ENCODE measurements at regions not wholly inside any gene's neighbourhood (a gene's known extent, or its start where the extent isn't known, plus 50 kb on each side); places are given as distances from the start of the nearest gene placed in this dataset.
"Not testable (repeated sequence)": the region's sequence is repeated elsewhere in the genome, so short reads cannot be mapped to it uniquely, and the experiment has no call there.

DNA sequence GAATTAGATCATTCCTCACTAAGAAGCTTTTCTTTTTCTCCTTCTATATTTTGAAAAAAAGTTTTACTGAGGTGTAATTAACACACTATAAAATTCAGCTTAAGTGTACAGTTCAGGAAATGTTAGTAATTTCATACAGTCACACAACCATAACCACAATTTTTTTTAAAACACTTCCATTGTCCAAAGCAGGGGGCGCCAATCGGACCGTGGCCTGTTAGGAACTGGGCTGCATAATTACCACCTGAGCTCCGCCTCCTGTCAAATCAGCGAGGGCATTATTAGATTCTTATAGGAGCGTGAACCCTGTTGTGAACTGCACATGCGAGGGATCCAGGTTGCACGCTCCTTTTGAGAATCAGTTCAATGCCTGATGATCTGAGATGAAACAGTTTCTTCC lies 427.1 kb downstream of the TFEC start:
- WGBS, 3 donors = 86 to 93% (median 90%) methylated on average over 8 of the region's 8 CpGs
- no peaks in the 10 kb centered on the region for H3K36me3 ChIP-seq (ENCODE audit: control insufficient read depth in 3 of 3, insufficient read depth in 2 of 3, low read depth in 1 of 3, low read length in 3 of 3)
- H3K27ac ChIP-seq (ENCODE audit: low read depth in 1 of 3, low read length in 2 of 3) = no peak overlapping the region
- no peaks in the 10 kb centered on the region for H3K4me1 ChIP-seq (ENCODE audit: control insufficient read depth in 3 of 3, insufficient read depth in 2 of 3, low read depth in 1 of 3, low read length in 2 of 3)
- H3K4me3 ChIP-seq (ENCODE audit: low read depth in 1 of 3, low read length in 3 of 3) = no peak overlapping the region
- no peaks in the 10 kb centered on the region for H3K27me3 ChIP-seq (ENCODE audit: control insufficient read depth in 3 of 3, insufficient read depth in 3 of 3, low read length in 3 of 3)
- FAIRE-seq (no peak), DNase-seq (no peak)
- no peaks in the 10 kb centered on the region for H3K9me3 ChIP-seq (ENCODE audit: control insufficient read depth in 2 of 2, insufficient read depth in 1 of 2, low read depth in 1 of 2, low read length in 1 of 2)

DNA sequence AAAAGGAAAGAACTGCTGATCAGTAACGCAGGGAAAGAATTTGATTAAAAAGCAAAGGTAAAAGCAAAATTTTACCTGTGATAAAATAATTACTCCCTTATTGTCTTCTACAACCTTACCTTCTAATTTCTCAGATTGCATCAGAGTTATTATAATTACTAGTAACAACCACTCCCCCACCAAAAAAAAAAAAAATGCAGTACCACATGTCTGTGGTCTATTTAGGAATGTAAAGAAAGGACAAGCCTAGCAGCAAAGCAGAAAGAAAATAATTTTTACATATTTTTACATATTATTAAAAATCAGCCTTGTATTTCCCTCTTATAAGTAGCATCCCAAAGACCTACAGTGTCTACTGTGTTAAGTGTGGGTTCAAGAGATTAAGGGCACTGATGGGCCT lies 430.4 kb downstream of the TFEC start:
- no peak overlapping the region for H3K4me3 ChIP-seq (ENCODE audit: low read depth in 1 of 3, low read length in 3 of 3)
- no peaks in the 10 kb centered on the region for H3K27me3 ChIP-seq (ENCODE audit: control insufficient read depth in 3 of 3, insufficient read depth in 3 of 3, low read length in 3 of 3)
- H3K4me1 ChIP-seq (ENCODE audit: control insufficient read depth in 3 of 3, insufficient read depth in 2 of 3, low read depth in 1 of 3, low read length in 2 of 3) = no peaks in the 10 kb centered on the region
- peaks cover 0 to 4% of the 10 kb centered on the region in 2 donors for H3K9me3 ChIP-seq (ENCODE audit: control insufficient read depth in 2 of 2, insufficient read depth in 1 of 2, low read depth in 1 of 2, low read length in 1 of 2)
- DNase-seq (no peak), FAIRE-seq (no peak)
- 89 to 97% (median 94%) methylated on average over 1 of the region's 1 CpG for WGBS, 3 donors
- H3K36me3 ChIP-seq (ENCODE audit: control insufficient read depth in 3 of 3, insufficient read depth in 2 of 3, low read depth in 1 of 3, low read length in 3 of 3) = no peaks in the 10 kb centered on the region
- H3K27ac ChIP-seq (ENCODE audit: low read depth in 1 of 3, low read length in 2 of 3) = no peak overlapping the region

DNA sequence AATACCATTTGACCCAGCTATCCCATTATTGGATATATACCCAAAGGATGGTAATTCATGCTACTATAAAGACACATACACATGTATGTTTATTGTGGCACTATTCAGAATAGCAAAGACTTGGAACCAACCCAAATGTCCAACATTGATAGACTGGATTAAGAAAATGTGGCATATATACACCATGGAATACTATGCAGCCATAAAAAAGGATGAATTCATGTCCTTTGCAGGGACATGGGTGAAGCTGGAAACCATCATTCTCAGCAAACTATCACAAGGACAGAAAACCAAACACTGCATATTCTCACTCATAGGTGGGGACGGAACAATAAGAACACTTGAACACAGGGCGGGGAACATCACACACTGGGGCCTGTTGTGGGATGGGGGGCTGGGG lies 431.4 kb downstream of the TFEC start:
- 94 to 97% (median 94%) methylated on average over 2 of the region's 2 CpGs for WGBS, 3 donors
- not testable (repeated sequence) for H3K4me3 ChIP-seq (ENCODE audit: low read depth in 1 of 3, low read length in 3 of 3)

DNA sequence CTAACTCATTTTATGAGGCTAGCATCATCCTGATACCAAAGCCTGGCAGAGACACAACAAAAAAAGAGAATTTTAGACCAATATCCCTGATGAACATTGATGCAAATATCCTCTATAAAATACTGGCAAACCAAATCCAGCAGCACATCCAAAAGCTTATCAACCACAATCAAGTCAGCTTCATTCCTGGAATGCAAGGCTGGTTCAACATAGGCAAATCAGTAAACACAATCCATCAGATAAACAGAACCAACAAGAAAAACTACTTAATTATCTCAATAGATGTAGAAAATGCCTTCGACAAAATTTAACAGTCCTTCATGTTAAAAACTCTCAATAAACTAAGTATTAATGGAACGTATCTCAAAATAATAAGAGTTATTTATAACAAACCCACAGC lies 433.3 kb downstream of the TFEC start:
- H3K27me3 ChIP-seq (ENCODE audit: control insufficient read depth in 3 of 3, insufficient read depth in 3 of 3, low read length in 3 of 3) = not testable (repeated sequence)
- WGBS, 3 donors = 92 to 95% (median 93%) methylated on average over 2 of the region's 2 CpGs

More for the DNA sequence above, 431.4 kb downstream of the TFEC start:
- not testable (repeated sequence) for H3K4me1 ChIP-seq (ENCODE audit: control insufficient read depth in 3 of 3, insufficient read depth in 2 of 3, low read depth in 1 of 3, low read length in 2 of 3); DNase-seq; H3K36me3 ChIP-seq (ENCODE audit: control insufficient read depth in 3 of 3, insufficient read depth in 2 of 3, low read depth in 1 of 3, low read length in 3 of 3); FAIRE-seq; H3K9me3 ChIP-seq (ENCODE audit: control insufficient read depth in 2 of 2, insufficient read depth in 1 of 2, low read depth in 1 of 2, low read length in 1 of 2); H3K27ac ChIP-seq (ENCODE audit: low read depth in 1 of 3, low read length in 2 of 3); H3K27me3 ChIP-seq (ENCODE audit: control insufficient read depth in 3 of 3, insufficient read depth in 3 of 3, low read length in 3 of 3)

DNA sequence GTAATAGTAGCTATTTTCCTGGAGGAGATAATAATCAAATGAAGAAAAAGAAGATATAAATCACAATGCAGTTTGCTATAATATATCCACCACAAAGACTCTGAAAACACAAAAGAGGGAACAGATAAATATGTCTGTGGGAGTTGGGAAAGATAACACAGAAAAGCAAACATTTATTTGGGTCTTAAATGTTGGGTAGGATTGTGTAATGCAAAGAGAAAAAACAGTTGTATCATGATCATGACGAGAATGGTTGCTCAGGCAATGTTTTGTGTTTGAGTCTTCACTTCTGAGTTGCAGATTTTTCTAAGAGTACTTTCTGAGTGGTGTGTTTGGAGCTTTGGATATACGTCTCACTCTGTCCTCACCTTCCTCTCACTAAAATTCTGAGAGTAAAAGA lies 437.5 kb downstream of the TFEC start:
- Histone ChIP-seq H3K27me3 (ENCODE audit: control insufficient read depth in 3 of 3, insufficient read depth in 3 of 3, low read length in 3 of 3) (no peaks in the 10 kb centered on the region), H3K4me3 (ENCODE audit: low read depth in 1 of 3, low read length in 3 of 3) (no peak overlapping the region), H3K9me3 (ENCODE audit: control insufficient read depth in 2 of 2, insufficient read depth in 1 of 2, low read depth in 1 of 2, low read length in 1 of 2) (peaks cover 0 to 10% of the 10 kb centered on the region in 2 donors), H3K4me1 (ENCODE audit: control insufficient read depth in 3 of 3, insufficient read depth in 2 of 3, low read depth in 1 of 3, low read length in 2 of 3) (no peaks in the 10 kb centered on the region), H3K36me3 (ENCODE audit: control insufficient read depth in 3 of 3, insufficient read depth in 2 of 3, low read depth in 1 of 3, low read length in 3 of 3) (no peaks in the 10 kb centered on the region), H3K27ac (ENCODE audit: low read depth in 1 of 3, low read length in 2 of 3) (no peak overlapping the region)
- FAIRE-seq = no peak
- WGBS, 3 donors = 53 to 58% (median 53%) methylated on average over 2 of the region's 2 CpGs
- DNase-seq = no peak

More for the DNA sequence above, 433.3 kb downstream of the TFEC start:
- FAIRE-seq; H3K4me1 ChIP-seq (ENCODE audit: control insufficient read depth in 3 of 3, insufficient read depth in 2 of 3, low read depth in 1 of 3, low read length in 2 of 3); H3K27ac ChIP-seq (ENCODE audit: low read depth in 1 of 3, low read length in 2 of 3); DNase-seq; H3K9me3 ChIP-seq (ENCODE audit: control insufficient read depth in 2 of 2, insufficient read depth in 1 of 2, low read depth in 1 of 2, low read length in 1 of 2); H3K4me3 ChIP-seq (ENCODE audit: low read depth in 1 of 3, low read length in 3 of 3); H3K36me3 ChIP-seq (ENCODE audit: control insufficient read depth in 3 of 3, insufficient read depth in 2 of 3, low read depth in 1 of 3, low read length in 3 of 3): not testable (repeated sequence)

DNA sequence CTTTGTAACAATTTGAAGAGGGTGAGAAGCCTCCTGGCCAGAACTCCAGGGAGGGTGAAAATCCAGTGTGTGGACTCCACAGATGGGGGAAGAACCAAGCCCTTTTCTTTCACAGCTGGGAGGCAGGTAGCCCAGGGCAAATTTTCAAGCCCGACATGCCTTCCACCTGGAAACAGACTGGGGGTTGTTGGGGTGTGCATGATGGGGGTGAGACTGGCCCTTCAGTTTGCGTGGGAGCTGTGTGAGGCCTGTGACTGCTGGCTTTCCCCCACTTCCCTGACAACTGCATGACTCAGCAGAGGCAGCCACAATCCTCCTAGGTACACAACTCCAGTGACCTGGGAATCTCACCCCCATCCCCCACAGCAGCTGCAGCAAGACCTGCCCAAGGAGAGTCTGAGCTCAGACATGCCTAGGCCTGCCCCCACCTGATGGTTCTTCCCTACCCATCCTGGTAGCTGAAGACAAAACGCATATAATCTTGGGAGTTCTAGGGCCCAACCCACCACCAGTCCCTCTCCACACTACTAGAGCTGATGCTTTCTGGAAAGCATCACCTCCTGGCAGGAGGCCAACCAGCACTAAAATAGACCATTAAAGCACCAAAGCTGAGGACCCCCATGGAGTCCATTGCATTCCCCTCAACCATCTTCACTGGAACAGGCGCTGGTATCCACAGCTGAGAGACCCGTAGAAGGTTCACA lies 445.4 kb downstream of the TFEC start:
- no peaks in the 10 kb centered on the region for H3K36me3 ChIP-seq (ENCODE audit: control insufficient read depth in 3 of 3, insufficient read depth in 2 of 3, low read depth in 1 of 3, low read length in 3 of 3)
- FAIRE-seq = no peak
- H3K27me3 ChIP-seq (ENCODE audit: control insufficient read depth in 3 of 3, insufficient read depth in 3 of 3, low read length in 3 of 3) = no peaks in the 10 kb centered on the region

DNA sequence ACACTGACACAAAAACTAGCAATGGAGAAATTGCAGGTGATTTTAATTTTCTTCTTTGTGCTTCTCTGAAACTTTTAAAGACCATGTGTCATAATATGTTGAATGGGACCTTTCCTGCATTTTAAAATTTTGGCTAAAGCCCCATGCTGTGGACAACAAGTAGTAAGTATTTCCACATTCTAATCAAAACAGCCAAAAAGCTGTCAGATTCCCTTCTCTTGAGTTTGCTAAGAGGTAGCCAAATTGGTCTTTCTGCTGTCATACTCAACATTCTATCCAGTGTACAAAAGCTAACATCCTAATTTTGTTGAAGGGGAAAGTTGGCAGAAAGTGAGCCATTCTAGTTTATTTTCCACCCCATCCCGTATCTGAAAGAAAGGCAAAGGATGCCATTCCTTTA lies 447.6 kb downstream of the TFEC start:
- Histone ChIP-seq H3K9me3 (ENCODE audit: control insufficient read depth in 2 of 2, insufficient read depth in 1 of 2, low read depth in 1 of 2, low read length in 1 of 2) (peaks cover 0 to 3% of the 10 kb centered on the region in 2 donors), H3K36me3 (ENCODE audit: control insufficient read depth in 3 of 3, insufficient read depth in 2 of 3, low read depth in 1 of 3, low read length in 3 of 3) (no peaks in the 10 kb centered on the region), H3K27me3 (ENCODE audit: control insufficient read depth in 3 of 3, insufficient read depth in 3 of 3, low read length in 3 of 3) (no peaks in the 10 kb centered on the region), H3K27ac (ENCODE audit: low read depth in 1 of 3, low read length in 2 of 3) (no peak overlapping the region), H3K4me1 (ENCODE audit: control insufficient read depth in 3 of 3, insufficient read depth in 2 of 3, low read depth in 1 of 3, low read length in 2 of 3) (no peaks in the 10 kb centered on the region), H3K4me3 (ENCODE audit: low read depth in 1 of 3, low read length in 3 of 3) (no peak overlapping the region)
- 69 to 80% (median 72%) methylated on average over 1 of the region's 1 CpG for WGBS, 3 donors
- FAIRE-seq (no peak), DNase-seq (no peak)

More for the DNA sequence above, 445.4 kb downstream of the TFEC start:
- 88 to 94% (median 93%) methylated on average over 5 of the region's 5 CpGs for WGBS, 3 donors
- no peaks in the 10 kb centered on the region for H3K4me1 ChIP-seq (ENCODE audit: control insufficient read depth in 3 of 3, insufficient read depth in 2 of 3, low read depth in 1 of 3, low read length in 2 of 3)
- no peak for DNase-seq
- no peak overlapping the region for H3K4me3 ChIP-seq (ENCODE audit: low read depth in 1 of 3, low read length in 3 of 3)
- H3K9me3 ChIP-seq (ENCODE audit: control insufficient read depth in 2 of 2, insufficient read depth in 1 of 2, low read depth in 1 of 2, low read length in 1 of 2) = peaks cover 0 to 3% of the 10 kb centered on the region in 2 donors
- no peak overlapping the region for H3K27ac ChIP-seq (ENCODE audit: low read depth in 1 of 3, low read length in 2 of 3)

DNA sequence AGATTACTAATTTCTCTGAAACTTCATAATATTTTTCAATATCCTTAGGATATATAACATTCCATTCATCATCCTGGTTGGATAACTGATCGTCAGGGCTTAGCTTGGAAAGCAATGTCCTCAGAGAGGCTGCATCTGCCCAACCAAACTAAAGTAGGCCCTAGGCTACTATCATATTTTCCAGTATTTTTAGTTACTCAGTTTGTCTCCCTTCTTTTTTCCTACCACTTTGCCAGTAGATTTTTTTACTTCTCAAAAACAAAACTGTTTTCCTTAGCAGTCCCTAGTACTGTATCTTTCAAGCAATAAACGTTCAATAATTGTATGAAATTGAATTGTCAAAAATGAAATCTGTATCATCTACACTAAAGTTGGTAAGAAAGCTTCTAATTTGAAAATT lies 452.0 kb downstream of the TFEC start:
- DNase-seq (no peak), FAIRE-seq (no peak)
- 42 to 80% (median 69%) methylated on average over 2 of the region's 2 CpGs for WGBS, 3 donors
- Histone ChIP-seq H3K4me1 (ENCODE audit: control insufficient read depth in 3 of 3, insufficient read depth in 2 of 3, low read depth in 1 of 3, low read length in 2 of 3) (no peaks in the 10 kb centered on the region), H3K27ac (ENCODE audit: low read depth in 1 of 3, low read length in 2 of 3) (no peak overlapping the region), H3K9me3 (ENCODE audit: control insufficient read depth in 2 of 2, insufficient read depth in 1 of 2, low read depth in 1 of 2, low read length in 1 of 2) (no peaks in the 10 kb centered on the region), H3K4me3 (ENCODE audit: low read depth in 1 of 3, low read length in 3 of 3) (no peak overlapping the region), H3K27me3 (ENCODE audit: control insufficient read depth in 3 of 3, insufficient read depth in 3 of 3, low read length in 3 of 3) (no peaks in the 10 kb centered on the region), H3K36me3 (ENCODE audit: control insufficient read depth in 3 of 3, insufficient read depth in 2 of 3, low read depth in 1 of 3, low read length in 3 of 3) (no peaks in the 10 kb centered on the region)

DNA sequence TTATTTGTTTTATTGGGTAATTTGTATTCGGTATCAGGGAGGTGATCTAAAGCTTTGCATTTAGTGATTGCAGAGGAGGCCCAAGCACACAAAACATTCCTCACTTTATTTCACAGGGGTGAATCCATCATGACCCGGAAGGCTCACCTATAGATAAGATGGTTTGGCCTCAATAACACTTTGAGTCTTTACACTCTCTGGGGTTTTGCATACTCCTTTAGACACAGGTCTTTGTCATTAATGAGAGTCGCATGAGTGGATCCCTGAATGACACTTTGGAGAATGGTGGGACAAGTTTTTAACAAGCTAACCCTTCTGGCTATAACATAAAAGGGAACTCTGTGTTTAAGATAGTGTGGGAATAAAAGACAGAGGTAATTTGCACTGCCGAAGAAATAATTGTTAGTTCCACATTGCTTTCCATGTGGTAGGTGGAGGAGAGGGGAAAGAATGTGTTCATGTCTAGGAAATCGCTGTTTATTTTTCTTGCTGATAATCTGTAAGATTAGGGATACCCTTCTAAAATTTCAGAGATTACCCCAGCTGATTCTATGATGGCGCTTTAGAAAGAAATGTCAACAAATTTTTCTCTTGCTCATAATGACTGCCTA lies 455.8 kb downstream of the TFEC start:
- Histone ChIP-seq H3K4me1 (ENCODE audit: control insufficient read depth in 3 of 3, insufficient read depth in 2 of 3, low read depth in 1 of 3, low read length in 2 of 3) (no peaks in the 10 kb centered on the region), H3K36me3 (ENCODE audit: control insufficient read depth in 3 of 3, insufficient read depth in 2 of 3, low read depth in 1 of 3, low read length in 3 of 3) (no peaks in the 10 kb centered on the region), H3K27ac (ENCODE audit: low read depth in 1 of 3, low read length in 2 of 3) (no peak overlapping the region), H3K4me3 (ENCODE audit: low read depth in 1 of 3, low read length in 3 of 3) (no peak overlapping the region), H3K27me3 (ENCODE audit: control insufficient read depth in 3 of 3, insufficient read depth in 3 of 3, low read length in 3 of 3) (no peaks in the 10 kb centered on the region), H3K9me3 (ENCODE audit: control insufficient read depth in 2 of 2, insufficient read depth in 1 of 2, low read depth in 1 of 2, low read length in 1 of 2) (no peaks in the 10 kb centered on the region)
- DNase-seq (no peak), FAIRE-seq (no peak)
- 56 to 72% (median 60%) methylated on average over 6 of the region's 6 CpGs for WGBS, 3 donors
